Upper lobe of left lung (tissue), 4 donors: ENCODE measurements at regions not wholly inside any gene's neighbourhood (a gene's known extent, or its start where the extent isn't known, plus 50 kb on each side); places are given as distances from the start of the nearest gene placed in this dataset.

Experiments
- EP300 ChIP-seq, 4 donors: sonication (generic); formaldehyde crosslinking; IDR thresholded peaks; one replicate each; pipeline ENCODE4 v1.5.1; 2017; ENCODE audit warnings: antibody characterized with exemption in 4 of 4, control low read depth in 2 of 4
- POLR2A ChIP-seq, 4 donors: fragments of 450-650 bp; IDR thresholded peaks; one replicate each; pipeline ENCODE4 v1.5.1; 2016 to 2017; ENCODE audit warnings: antibody characterized with exemption in 4 of 4, mild to moderate bottlenecking in 2 of 4
- POLR2AphosphoS5 ChIP-seq, 2 donors: sonication (generic); formaldehyde crosslinking; IDR thresholded peaks; one replicate each; pipeline ENCODE4 v1.5.1; 2017; ENCODE audit warnings: antibody characterized with exemption in 2 of 2
- TF ChIP-seq, protein P1 (sequence below), 6 experiments: fragments of 450-650 bp in 4 of 6; fragments of 200-600 bp in 2 of 6; sonication (generic) in 2 of 6; IDR thresholded peaks; one replicate each; pipeline ENCODE4 v1.5.1; 2016 to 2019; ENCODE audit warnings: antibody characterized with exemption in 6 of 6

DNA sequence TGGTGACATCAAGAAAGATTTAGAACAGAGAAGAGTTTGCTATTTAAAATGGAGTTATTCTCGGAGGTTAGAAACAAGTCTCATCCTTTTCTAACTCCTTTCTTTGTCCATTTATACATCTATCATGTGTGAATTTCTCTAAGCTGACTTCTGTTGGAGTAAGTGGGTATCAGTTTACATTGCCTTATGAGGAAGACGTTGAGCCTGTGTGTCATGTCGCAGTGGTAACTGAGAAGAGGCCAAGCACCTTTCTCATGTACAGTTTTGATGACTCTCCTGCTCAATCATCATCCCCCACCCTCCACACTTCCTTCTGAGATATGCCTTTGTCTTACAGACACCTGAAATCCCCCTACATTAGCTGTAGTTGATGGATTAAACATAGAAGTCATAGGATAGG is 624.8 kb downstream of the LIG4 start:
- TF ChIP-seq, protein P1, sequence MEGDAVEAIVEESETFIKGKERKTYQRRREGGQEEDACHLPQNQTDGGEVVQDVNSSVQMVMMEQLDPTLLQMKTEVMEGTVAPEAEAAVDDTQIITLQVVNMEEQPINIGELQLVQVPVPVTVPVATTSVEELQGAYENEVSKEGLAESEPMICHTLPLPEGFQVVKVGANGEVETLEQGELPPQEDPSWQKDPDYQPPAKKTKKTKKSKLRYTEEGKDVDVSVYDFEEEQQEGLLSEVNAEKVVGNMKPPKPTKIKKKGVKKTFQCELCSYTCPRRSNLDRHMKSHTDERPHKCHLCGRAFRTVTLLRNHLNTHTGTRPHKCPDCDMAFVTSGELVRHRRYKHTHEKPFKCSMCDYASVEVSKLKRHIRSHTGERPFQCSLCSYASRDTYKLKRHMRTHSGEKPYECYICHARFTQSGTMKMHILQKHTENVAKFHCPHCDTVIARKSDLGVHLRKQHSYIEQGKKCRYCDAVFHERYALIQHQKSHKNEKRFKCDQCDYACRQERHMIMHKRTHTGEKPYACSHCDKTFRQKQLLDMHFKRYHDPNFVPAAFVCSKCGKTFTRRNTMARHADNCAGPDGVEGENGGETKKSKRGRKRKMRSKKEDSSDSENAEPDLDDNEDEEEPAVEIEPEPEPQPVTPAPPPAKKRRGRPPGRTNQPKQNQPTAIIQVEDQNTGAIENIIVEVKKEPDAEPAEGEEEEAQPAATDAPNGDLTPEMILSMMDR (IDR thresholded peaks at IDR 0.05), result no peak
- TF ChIP-seq EP300 (IDR thresholded peaks at IDR 0.05), result no peak
- TF ChIP-seq POLR2AphosphoS5 (IDR thresholded peaks at IDR 0.05), result no peak
- no peak for TF ChIP-seq POLR2A (IDR thresholded peaks at IDR 0.05)
